Coronary artery (tissue), 2 donors: ENCODE measurements at regions not wholly inside any gene's neighbourhood (a gene's known extent, or its start where the extent isn't known, plus 50 kb on each side); places are given as distances from the start of the nearest gene placed in this dataset.

Experiments used
- DNase-seq: peaks from one replicate; pipeline ENCODE4 v3.0.0-alpha.2; 2017; ENCODE audit warnings: low spot score
- H3K27ac ChIP-seq, 2 donors: fragments of 200-600 bp; sonication (generic); one replicate each; pipeline ENCODE4 v1.5.1; 2016 to 2019
- H3K4me3 ChIP-seq: fragments of 200-600 bp; sonication (generic); 2 replicates; pipeline ENCODE4 v1.5.1; 2016; ENCODE audit warnings: mild to moderate bottlenecking, moderate library complexity
- CTCF ChIP-seq: fragments of 200-600 bp; sonication (generic); IDR thresholded peaks from one replicate; pipeline ENCODE4 v1.5.1; 2019; ENCODE audit warnings: antibody characterized with exemption

GRCh38 chr18:40235836-40236235 lies 1719.2 kb upstream of the PIK3C3 start:
- no peak for TF ChIP-seq CTCF
- DNase-seq = no peak
- Histone ChIP-seq H3K27ac (no peak overlapping the region), H3K4me3 (no peak overlapping the region)

- Histone ChIP-seq H3K27ac (no peak overlapping the region), H3K4me3 (no peak overlapping the region)
- no peak for DNase-seq
- TF ChIP-seq CTCF = no peak
These were observed 1719.7 kb upstream of the PIK3C3 start for GRCh38 chr18:40235323-40235722.

GRCh38 chr18:40233931-40234616 lies 1721.0 kb upstream of the PIK3C3 start:
- no peak overlapping the region for H3K4me3 ChIP-seq
- no peak overlapping the region for H3K27ac ChIP-seq
- no peak for TF ChIP-seq CTCF
- DNase-seq = no peak

- no peak for TF ChIP-seq CTCF
- Histone ChIP-seq H3K4me3 (no peak overlapping the region), H3K27ac (no peak overlapping the region)
- DNase-seq = no peak
These were observed 1732.3 kb upstream of the PIK3C3 start for GRCh38 chr18:40222776-40223175.

GRCh38 chr18:40216856-40217255 lies 1738.2 kb upstream of the PIK3C3 start:
- no peak overlapping the region for H3K4me3 ChIP-seq
- DNase-seq = no peak
- no peak overlapping the region for H3K27ac ChIP-seq
- TF ChIP-seq CTCF = no peak

GRCh38 chr18:40215979-40216378 lies 1739.1 kb upstream of the PIK3C3 start:
- Histone ChIP-seq H3K4me3 (no peak overlapping the region), H3K27ac (no peak overlapping the region)
- TF ChIP-seq CTCF = no peak
- DNase-seq = no peak

GRCh38 chr18:40210696-40211095 lies 1744.3 kb upstream of the PIK3C3 start:
- H3K4me3 ChIP-seq = no peak overlapping the region

More at GRCh38 chr18:40210696-40211095, 1744.3 kb upstream of the PIK3C3 start:
- H3K27ac ChIP-seq = no peak overlapping the region
- DNase-seq = no peak
- TF ChIP-seq CTCF = no peak
